Cardiac muscle cell (in vitro differentiated cells and primary cell): ENCODE measurements at regions not wholly inside any gene's neighbourhood (a gene's known extent, or its start where the extent isn't known, plus 50 kb on each side); places are given as distances from the start of the nearest gene placed in this dataset.
"Not testable (repeated sequence)": the region's sequence is repeated elsewhere in the genome, so short reads cannot be mapped to it uniquely, and the experiment has no call there.

Experiments
- DNase-seq, 2 donors: peaks; one replicate each; pipeline versions ENCODE4 v3.0.0 to v3.0.0-alpha.2; 2010 to 2017; ENCODE audit warnings: low read depth in 1 of 2, low spot score in 1 of 2
- H3K27ac ChIP-seq: fragments of 200-600 bp; sonication (generic); 2 replicates; pipeline ENCODE4 v1.5.1; 2016
- H3K27me3 ChIP-seq: fragments of 200-600 bp; sonication (generic); 2 replicates; pipeline ENCODE4 v1.6.0; 2016; ENCODE audit warnings: control low read depth
- H3K36me3 ChIP-seq: fragments of 200-600 bp; sonication (generic); 2 replicates; pipeline ENCODE4 v1.5.1; 2016; ENCODE audit warnings: control low read depth
- H3K4me1 ChIP-seq: fragments of 200-600 bp; sonication (generic); 2 replicates; pipeline ENCODE4 v1.8.1; 2017; ENCODE audit warnings: low read depth, mild to moderate bottlenecking, mixed run types
- H3K4me3 ChIP-seq: fragments of 200-600 bp; sonication (generic); 2 replicates; pipeline ENCODE4 v1.5.1; 2016; ENCODE audit warnings: mild to moderate bottlenecking
- H3K9me3 ChIP-seq: fragments of 200-600 bp; sonication (generic); 2 replicates; pipeline ENCODE4 v1.5.1; 2017; ENCODE audit warnings: low read depth, mild to moderate bottlenecking, control low read depth
- TF ChIP-seq, protein P1 (sequence below): IDR thresholded peaks from 2 replicates; pipeline ENCODE4 v1.5.1; 2012; ENCODE audit warnings: low read depth, mild to moderate bottlenecking, low read length

DNA sequence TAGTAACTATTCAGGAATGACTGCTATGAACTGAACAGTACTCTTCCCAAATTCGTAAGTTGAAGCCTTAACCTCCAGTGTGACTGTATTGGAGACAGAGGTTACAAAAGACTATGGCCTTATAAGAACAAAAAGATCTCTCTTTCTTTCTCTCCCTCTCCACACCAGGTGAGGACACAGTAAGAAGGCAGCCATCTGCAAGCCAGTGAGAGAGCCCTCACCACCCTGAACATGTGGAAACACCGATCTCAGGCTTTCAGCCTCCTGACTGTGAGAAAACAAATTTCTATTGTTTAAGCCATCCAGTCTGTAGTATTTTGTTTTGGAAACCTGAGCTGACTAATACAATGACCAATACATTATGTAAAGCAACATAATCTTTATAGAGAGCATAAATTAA lies 888.9 kb downstream of the SLITRK1 start:
- Histone ChIP-seq H3K4me1 (no peaks in the 10 kb centered on the region), H3K36me3 (no peaks in the 10 kb centered on the region), H3K27ac (no peak overlapping the region), H3K4me3 (no peak overlapping the region), H3K27me3 (no peaks in the 10 kb centered on the region), H3K9me3 (no peaks in the 10 kb centered on the region)
- DNase-seq = no peak
- TF ChIP-seq, protein P1, sequence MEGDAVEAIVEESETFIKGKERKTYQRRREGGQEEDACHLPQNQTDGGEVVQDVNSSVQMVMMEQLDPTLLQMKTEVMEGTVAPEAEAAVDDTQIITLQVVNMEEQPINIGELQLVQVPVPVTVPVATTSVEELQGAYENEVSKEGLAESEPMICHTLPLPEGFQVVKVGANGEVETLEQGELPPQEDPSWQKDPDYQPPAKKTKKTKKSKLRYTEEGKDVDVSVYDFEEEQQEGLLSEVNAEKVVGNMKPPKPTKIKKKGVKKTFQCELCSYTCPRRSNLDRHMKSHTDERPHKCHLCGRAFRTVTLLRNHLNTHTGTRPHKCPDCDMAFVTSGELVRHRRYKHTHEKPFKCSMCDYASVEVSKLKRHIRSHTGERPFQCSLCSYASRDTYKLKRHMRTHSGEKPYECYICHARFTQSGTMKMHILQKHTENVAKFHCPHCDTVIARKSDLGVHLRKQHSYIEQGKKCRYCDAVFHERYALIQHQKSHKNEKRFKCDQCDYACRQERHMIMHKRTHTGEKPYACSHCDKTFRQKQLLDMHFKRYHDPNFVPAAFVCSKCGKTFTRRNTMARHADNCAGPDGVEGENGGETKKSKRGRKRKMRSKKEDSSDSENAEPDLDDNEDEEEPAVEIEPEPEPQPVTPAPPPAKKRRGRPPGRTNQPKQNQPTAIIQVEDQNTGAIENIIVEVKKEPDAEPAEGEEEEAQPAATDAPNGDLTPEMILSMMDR = no peak

DNA sequence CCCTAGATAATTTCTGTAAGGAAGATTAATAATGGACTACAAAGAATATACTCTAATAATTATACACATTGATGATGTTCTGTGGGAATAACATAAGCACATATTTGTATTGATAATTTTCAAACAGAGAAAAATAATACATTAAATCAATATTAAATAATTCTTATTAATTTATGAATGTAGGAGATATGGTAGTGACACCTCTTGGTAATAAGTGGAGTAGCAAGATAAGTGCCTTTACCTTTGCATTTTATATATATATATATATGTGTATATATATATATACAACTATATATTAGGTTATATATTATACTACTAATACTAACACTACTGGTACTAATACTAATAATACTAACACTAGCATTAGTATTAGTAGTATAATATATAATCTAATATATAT lies 905.8 kb downstream of the SLITRK1 start:
- no peak overlapping the region for H3K4me3 ChIP-seq
- no peak overlapping the region for H3K27ac ChIP-seq
- no peaks in the 10 kb centered on the region for H3K36me3 ChIP-seq
- no peak for DNase-seq
- H3K27me3 ChIP-seq = no peaks in the 10 kb centered on the region
- no peaks in the 10 kb centered on the region for H3K4me1 ChIP-seq
- H3K9me3 ChIP-seq = no peaks in the 10 kb centered on the region
- TF ChIP-seq, protein P1 = no peak

DNA sequence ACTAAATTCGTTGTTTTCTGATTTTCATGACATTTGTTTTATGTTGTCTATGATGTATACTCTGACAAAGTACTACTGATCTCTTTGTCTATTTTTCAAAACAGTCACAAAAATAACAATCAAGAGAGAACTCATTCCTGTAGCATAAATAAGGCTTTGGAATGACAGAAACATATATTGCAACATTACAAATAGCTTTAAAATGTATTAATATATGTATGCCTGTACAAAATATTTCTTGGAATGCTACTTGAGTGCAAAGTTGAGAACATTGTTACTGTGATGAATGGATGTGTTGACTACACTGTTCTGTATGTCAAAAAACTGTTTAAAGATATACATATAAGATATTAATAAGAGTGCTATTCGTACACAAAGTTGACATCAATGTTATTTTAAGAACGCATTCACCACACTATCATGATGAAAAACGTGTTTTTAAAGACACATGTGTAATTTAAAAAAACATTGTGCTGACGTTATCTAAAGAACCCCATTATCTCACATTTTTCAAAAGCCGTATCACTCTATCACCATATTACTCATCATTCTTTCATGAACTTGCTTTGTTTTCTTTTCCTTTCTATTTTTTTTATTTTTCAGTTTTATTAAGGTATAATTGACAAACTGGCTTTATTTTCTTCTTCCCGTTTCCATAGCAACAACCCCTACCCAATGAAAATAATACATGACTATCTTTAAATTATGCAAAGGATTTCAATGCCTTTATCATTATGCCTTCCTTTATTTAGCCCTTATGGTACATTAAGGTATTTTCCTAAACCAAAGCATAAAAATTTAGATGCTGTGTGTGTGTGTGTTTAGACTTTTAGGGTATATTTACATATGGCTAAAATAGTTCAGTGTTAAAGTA lies 918.8 kb downstream of the SLITRK1 start:
- peak in 1 of 2 donors; percentile 41 for DNase-seq

DNA sequence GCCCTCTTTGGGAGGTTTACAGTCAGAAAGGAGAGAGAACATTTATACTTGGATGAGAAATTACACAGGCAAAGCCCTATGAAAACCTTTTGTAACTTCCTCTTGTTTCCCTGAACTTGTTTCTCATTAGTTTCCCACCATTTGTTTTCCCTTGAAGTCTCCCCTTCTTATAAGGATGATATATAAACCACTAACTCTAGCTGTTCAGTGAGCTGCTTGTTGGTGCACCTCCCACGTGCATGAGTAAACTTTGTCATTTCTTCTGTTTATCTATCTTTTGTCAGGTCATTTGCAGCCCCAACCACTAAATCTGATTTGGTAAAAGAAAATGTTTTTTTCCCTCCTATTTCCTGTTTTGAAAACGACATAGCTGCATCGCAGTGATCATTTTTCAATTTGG lies 919.9 kb downstream of the SLITRK1 start:
- no peaks in the 10 kb centered on the region for H3K27me3 ChIP-seq
- TF ChIP-seq, protein P1 = no peak
- no peaks in the 10 kb centered on the region for H3K4me1 ChIP-seq
- no peak overlapping the region for H3K27ac ChIP-seq
- no peaks in the 10 kb centered on the region for H3K9me3 ChIP-seq
- no peak overlapping the region for H3K4me3 ChIP-seq
- no peaks in the 10 kb centered on the region for H3K36me3 ChIP-seq
- DNase-seq = peak in 1 of 2 donors; percentile 10

More for the DNA sequence above, 918.8 kb downstream of the SLITRK1 start:
- Histone ChIP-seq H3K27me3 (no peaks in the 10 kb centered on the region), H3K27ac (no peak overlapping the region), H3K9me3 (no peaks in the 10 kb centered on the region), H3K4me1 (no peaks in the 10 kb centered on the region), H3K4me3 (no peak overlapping the region), H3K36me3 (no peaks in the 10 kb centered on the region)
- TF ChIP-seq, protein P1 = no peak

DNA sequence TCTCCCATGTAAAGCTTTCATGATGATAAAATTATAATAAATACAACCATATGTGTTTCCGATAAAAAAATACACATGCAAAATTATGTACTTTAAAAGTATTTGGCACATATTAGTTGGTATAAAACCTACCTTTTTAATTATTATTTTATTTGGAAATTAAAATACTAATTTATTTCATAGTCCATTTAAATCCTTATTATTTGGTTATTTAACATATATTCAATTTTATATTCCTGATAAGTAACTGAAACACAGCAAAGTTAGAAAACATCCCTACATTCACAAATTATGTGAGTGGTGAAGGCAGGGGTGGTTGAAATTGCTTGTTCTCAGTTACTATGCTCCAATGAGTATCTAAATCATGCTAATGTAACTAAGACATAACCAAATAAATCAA lies 920.5 kb downstream of the SLITRK1 start:
- no peak for DNase-seq

DNA sequence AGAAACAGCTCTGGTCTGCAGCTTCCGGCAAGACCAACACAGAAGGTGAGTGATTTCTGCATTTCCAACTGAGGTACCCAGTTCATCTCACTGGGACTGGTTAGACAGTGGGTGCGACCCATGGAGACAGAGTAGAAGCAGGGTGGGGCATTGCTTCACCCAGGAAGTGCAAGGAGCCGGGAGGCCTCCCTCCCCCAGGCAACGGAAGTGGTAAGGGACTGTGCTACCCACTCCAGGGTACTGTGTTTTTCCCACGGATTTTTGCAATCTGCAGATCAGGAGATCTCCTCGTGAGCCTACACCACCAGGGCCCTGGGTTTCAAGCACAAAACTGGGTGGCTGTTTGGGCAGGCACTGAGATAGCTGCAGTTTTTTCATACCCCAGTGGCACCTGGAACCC lies 929.9 kb downstream of the SLITRK1 start:
- not testable (repeated sequence) for H3K4me3 ChIP-seq, H3K36me3 ChIP-seq, H3K27me3 ChIP-seq, DNase-seq, H3K27ac ChIP-seq, H3K4me1 ChIP-seq, H3K9me3 ChIP-seq

More for the DNA sequence above, 920.5 kb downstream of the SLITRK1 start:
- TF ChIP-seq, protein P1 = no peak
- H3K9me3 ChIP-seq = no peaks in the 10 kb centered on the region
- H3K4me1 ChIP-seq = no peaks in the 10 kb centered on the region
- H3K36me3 ChIP-seq = no peaks in the 10 kb centered on the region
- H3K27me3 ChIP-seq = no peaks in the 10 kb centered on the region
- H3K27ac ChIP-seq = no peak overlapping the region
- H3K4me3 ChIP-seq = no peak overlapping the region
